ENCODE measurements at regions not wholly inside any gene's neighbourhood (a gene's known extent, or its start where the extent isn't known, plus 50 kb on each side); places are given as distances from the start of the nearest gene placed in this dataset.

DNA sequence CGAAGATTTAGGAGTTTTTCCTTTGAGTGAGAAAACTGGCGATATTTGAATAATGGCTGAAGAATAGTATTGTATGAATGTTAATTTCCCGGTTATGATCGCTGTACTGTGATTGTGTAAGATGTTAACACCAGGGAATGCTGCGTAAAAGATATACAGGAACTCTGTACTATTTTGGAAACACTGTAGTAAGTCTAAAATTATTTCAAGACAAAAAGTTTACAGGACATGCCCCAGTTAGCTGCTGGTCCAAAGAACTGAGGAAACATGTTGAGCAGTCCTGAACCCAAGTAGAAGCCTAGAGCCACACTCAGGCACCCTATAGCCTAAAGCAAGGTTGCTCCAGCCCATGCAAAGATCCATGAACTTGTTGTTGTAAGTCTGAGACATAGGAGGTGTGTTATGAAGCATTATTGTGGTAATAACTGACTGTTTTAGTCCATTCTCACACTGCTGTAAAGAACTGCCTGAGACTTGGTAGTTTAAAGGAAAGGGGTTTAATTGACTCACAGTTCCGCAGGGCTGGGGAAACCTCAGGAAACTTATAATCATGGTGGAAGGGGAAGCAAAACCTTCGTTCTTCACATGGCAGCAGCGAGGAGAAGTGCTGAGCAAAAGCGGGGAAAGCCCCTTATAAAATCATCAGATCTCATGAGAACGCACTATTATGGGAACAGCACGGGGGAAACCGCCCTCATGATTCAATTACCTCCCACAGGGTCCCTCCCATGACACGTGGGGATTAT lies 99.8 kb upstream of the RESF1 start (continued):
- TF ChIP-seq ZFX (CRISPR knock-in tag; IDR thresholded peaks at IDR 0.05) (no peak), KHSRP (IDR thresholded peaks at IDR 0.05) (no peak), KLF10 (CRISPR knock-in tag; IDR thresholded peaks at IDR 0.05) (no peak), ETV5 (CRISPR knock-in tag; IDR thresholded peaks at IDR 0.05; ENCODE audit: low read depth) (no peak), EHMT2 (IDR thresholded peaks at IDR 0.05) (no peak), ZFPM2 (CRISPR knock-in tag; IDR thresholded peaks at IDR 0.05) (no peak), ATF1 (CRISPR knock-in tag; IDR thresholded peaks at IDR 0.05) (no peak), ATF1 (tag; IDR thresholded peaks at IDR 0.05) (no peak), TARDBP (IDR thresholded peaks at IDR 0.05) (no peak), ARNT (IDR thresholded peaks at IDR 0.05) (no peak)
- TF ChIP-seq, protein P1, sequence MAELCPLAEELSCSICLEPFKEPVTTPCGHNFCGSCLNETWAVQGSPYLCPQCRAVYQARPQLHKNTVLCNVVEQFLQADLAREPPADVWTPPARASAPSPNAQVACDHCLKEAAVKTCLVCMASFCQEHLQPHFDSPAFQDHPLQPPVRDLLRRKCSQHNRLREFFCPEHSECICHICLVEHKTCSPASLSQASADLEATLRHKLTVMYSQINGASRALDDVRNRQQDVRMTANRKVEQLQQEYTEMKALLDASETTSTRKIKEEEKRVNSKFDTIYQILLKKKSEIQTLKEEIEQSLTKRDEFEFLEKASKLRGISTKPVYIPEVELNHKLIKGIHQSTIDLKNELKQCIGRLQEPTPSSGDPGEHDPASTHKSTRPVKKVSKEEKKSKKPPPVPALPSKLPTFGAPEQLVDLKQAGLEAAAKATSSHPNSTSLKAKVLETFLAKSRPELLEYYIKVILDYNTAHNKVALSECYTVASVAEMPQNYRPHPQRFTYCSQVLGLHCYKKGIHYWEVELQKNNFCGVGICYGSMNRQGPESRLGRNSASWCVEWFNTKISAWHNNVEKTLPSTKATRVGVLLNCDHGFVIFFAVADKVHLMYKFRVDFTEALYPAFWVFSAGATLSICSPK (IDR thresholded peaks at IDR 0.05; ENCODE audit: borderline replicate concordance), result no peak

DNA sequence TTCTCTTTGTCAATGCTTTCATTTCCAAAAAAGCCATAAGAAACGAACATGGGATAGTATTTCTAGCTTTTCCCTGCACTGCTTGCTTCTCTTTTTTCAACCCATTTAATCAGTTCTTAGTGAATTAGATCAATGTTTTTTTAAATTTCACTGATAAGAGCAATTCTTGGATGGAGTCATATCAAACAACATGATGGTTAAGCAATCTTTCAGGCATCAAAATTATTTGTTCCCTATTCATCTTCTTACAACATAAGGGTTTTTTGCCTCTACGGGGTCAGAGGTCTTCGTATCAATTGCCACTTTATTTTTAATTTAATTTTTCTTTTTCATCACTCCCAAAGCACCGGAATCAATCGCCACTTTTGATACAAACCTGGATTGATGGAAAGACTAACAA lies 103.8 kb upstream of the RESF1 start:
- POLR2A ChIA-PET, result no interaction called here
- intact Hi-C loops (cut with micrococcal nuclease) (no loop called here), in situ Hi-C loops (cut with MboI) (no loop called here)
- no peak overlapping the region for H3K4me2 ChIP-seq (ENCODE audit: insufficient read depth, low read length)
- CTCF ChIA-PET (ENCODE audit: low intra/inter-chr PET ratio), result no interaction called here
- no TSS peak for BruUV-seq (replicated peaks)
- no peaks in the 10 kb centered on the region for H3K27me3 ChIP-seq (ENCODE audit: control insufficient read depth in 2 of 2, insufficient read depth in 2 of 2, low read length in 2 of 2)
- no peaks in the 10 kb centered on the region for H3K79me2 ChIP-seq (ENCODE audit: control insufficient read depth, insufficient read depth, low read length)
- no peak for ATAC-seq
- peaks cover 3% of the 10 kb centered on the region; the same call in 1 of the 2 replicates for H3K9me3 ChIP-seq (replicated peaks; ENCODE audit: control insufficient read depth, insufficient read depth, low read depth, low read length)
- no peak overlapping the region for H2AFZ ChIP-seq (ENCODE audit: low read depth, low read length)
- no peaks in the 10 kb centered on the region for H3K4me1 ChIP-seq (replicated peaks in 1 of 2; ENCODE audit: control insufficient read depth in 2 of 2, insufficient read depth in 2 of 2, low read length in 2 of 2)
- H3K9ac ChIP-seq (ENCODE audit: insufficient read depth in 1 of 2, low read depth in 2 of 2, low read length in 2 of 2), result no peak overlapping the region
- no peak overlapping the region for H3K4me3 ChIP-seq
- H4K20me1 ChIP-seq (replicated peaks; ENCODE audit: control insufficient read depth, insufficient read depth, low read length), result no peaks in the 10 kb centered on the region
- H3K27ac ChIP-seq (ENCODE audit: extremely low read depth, low read depth, low read length), result no peak overlapping the region
- H3K9me1 ChIP-seq (ENCODE audit: control insufficient read depth, insufficient read depth, low read length), result no peaks in the 10 kb centered on the region
- 39% methylated on average over 5 of the region's 5 CpGs for WGBS (ENCODE audit: insufficient coverage, low coverage, missing lambda C conversion rate)
- no peaks in the 10 kb centered on the region for H3K36me3 ChIP-seq (ENCODE audit: control insufficient read depth, insufficient read depth, low read length)
- DNase-seq (ENCODE audit: extremely low read depth in 1 of 4, low spot score in 3 of 4), result no peak
- FAIRE-seq, result no peak
- no peak for TF ChIP-seq SMAD3 (CRISPR knock-in tag; conservative IDR thresholded peaks at IDR 0.05)
- TF ChIP-seq, protein P2, sequence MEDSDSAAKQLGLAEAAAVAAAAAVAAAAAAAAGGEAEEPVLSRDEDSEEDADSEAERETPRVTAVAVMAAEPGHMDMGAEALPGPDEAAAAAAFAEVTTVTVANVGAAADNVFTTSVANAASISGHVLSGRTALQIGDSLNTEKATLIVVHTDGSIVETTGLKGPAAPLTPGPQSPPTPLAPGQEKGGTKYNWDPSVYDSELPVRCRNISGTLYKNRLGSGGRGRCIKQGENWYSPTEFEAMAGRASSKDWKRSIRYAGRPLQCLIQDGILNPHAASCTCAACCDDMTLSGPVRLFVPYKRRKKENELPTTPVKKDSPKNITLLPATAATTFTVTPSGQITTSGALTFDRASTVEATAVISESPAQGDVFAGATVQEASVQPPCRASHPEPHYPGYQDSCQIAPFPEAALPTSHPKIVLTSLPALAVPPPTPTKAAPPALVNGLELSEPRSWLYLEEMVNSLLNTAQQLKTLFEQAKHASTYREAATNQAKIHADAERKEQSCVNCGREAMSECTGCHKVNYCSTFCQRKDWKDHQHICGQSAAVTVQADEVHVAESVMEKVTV (CRISPR knock-in tag; IDR thresholded peaks at IDR 0.05), result no peak
- TF ChIP-seq POLR2G (IDR thresholded peaks at IDR 0.05; ENCODE audit: low read depth, low read length), result no peak
- TF ChIP-seq HDGF (IDR thresholded peaks at IDR 0.05), result no peak
- TF ChIP-seq RCOR1 (IDR thresholded peaks at IDR 0.05; ENCODE audit: borderline replicate concordance in 1 of 2, low read depth in 2 of 2, low read length in 2 of 2), result no peak
- TF ChIP-seq HIVEP1 (CRISPR knock-in tag; IDR thresholded peaks at IDR 0.05), result no peak
- TF ChIP-seq, protein P3, sequence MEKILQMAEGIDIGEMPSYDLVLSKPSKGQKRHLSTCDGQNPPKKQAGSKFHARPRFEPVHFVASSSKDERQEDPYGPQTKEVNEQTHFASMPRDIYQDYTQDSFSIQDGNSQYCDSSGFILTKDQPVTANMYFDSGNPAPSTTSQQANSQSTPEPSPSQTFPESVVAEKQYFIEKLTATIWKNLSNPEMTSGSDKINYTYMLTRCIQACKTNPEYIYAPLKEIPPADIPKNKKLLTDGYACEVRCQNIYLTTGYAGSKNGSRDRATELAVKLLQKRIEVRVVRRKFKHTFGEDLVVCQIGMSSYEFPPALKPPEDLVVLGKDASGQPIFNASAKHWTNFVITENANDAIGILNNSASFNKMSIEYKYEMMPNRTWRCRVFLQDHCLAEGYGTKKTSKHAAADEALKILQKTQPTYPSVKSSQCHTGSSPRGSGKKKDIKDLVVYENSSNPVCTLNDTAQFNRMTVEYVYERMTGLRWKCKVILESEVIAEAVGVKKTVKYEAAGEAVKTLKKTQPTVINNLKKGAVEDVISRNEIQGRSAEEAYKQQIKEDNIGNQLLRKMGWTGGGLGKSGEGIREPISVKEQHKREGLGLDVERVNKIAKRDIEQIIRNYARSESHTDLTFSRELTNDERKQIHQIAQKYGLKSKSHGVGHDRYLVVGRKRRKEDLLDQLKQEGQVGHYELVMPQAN (IDR thresholded peaks at IDR 0.05; ENCODE audit: borderline replicate concordance), result no peak
- TF ChIP-seq KAT2B (IDR thresholded peaks at IDR 0.05; ENCODE audit: low read depth, low read length), result no peak
- TF ChIP-seq ZBTB1 (CRISPR knock-in tag; IDR thresholded peaks at IDR 0.05; ENCODE audit: borderline replicate concordance, low read depth), result no peak

All from K562 (cell line).